Karpas-422 (cell line): ENCODE measurements at regions not wholly inside any gene's neighbourhood (a gene's known extent, or its start where the extent isn't known, plus 50 kb on each side); places are given as distances from the start of the nearest gene placed in this dataset.

ENCODE experiments used
- DNase-seq: peaks from one replicate; pipeline ENCODE4 v3.0.0-alpha.2; 2015
- H2AFZ ChIP-seq: fragments of 200-600 bp; sonication (generic); 2 replicates; pipeline ENCODE4 v1.6.1; 2014; ENCODE audit warnings: antibody characterized with exemption, low read length, mixed read lengths
- H3K27ac ChIP-seq: fragments of 200-600 bp; sonication (generic); 2 replicates; pipeline ENCODE4 v1.5.1; 2014; ENCODE audit warnings: mild to moderate bottlenecking, low read length, moderate library complexity
- H3K27me3 ChIP-seq: fragments of 200-600 bp; sonication (generic); 2 replicates; pipeline ENCODE4 v1.6.1; 2014; ENCODE audit warnings: low read length, mixed read lengths
- H3K36me3 ChIP-seq: fragments of 200-600 bp; sonication (generic); 2 replicates; pipeline ENCODE4 v1.6.1; 2014; ENCODE audit warnings: low read length, mixed read lengths; ENCODE audit not compliant: insufficient read depth
- H3K4me1 ChIP-seq: fragments of 200-600 bp; sonication (generic); 2 replicates; pipeline ENCODE4 v1.6.1; 2014; ENCODE audit warnings: mild to moderate bottlenecking, low read length, mixed read lengths
- H3K4me2 ChIP-seq: fragments of 200-600 bp; sonication (generic); 2 replicates; pipeline ENCODE4 v1.6.1; 2014; ENCODE audit warnings: low read length, low read depth, mild to moderate bottlenecking; ENCODE audit not compliant: poor library complexity, severe bottlenecking
- H3K4me3 ChIP-seq: fragments of 200-600 bp; sonication (generic); 2 replicates; pipeline ENCODE4 v1.5.1; 2014; ENCODE audit warnings: mild to moderate bottlenecking, antibody characterized with exemption, low read length, mixed read lengths
- H3K79me2 ChIP-seq: fragments of 200-600 bp; sonication (generic); 2 replicates; pipeline ENCODE4 v1.6.1; 2014; ENCODE audit warnings: mild to moderate bottlenecking, low read length, mixed read lengths
- H3K9ac ChIP-seq: fragments of 200-600 bp; sonication (generic); 2 replicates; pipeline ENCODE4 v1.6.0; 2014; ENCODE audit warnings: low read length
- H3K9me2 ChIP-seq: fragments of 200-600 bp; sonication (generic), shearing (Covaris generic); replicated peaks from 2 replicates; pipeline ENCODE4 v1.6.0; 2014; ENCODE audit warnings: mild to moderate bottlenecking, low read length, moderate library complexity; ENCODE audit not compliant: insufficient read depth
- H3K9me3 ChIP-seq: fragments of 300-700, 200-600 bp; sonication (generic); 2 replicates; pipeline ENCODE4 v1.6.1; 2014; ENCODE audit warnings: low read length, mixed read lengths
- H4K20me1 ChIP-seq: fragments of 200-600 bp; sonication (generic); 2 replicates; pipeline ENCODE4 v1.6.1; 2014; ENCODE audit warnings: mild to moderate bottlenecking, antibody characterized with exemption, low read length, low read depth; ENCODE audit not compliant: insufficient read depth

- Histone ChIP-seq H3K4me3 (no peak overlapping the region), H3K27ac (no peak overlapping the region), H3K79me2 (no peaks in the 10 kb centered on the region), H3K9me3 (peaks cover 3% of the 10 kb centered on the region; the same call in 1 of the 2 replicates), H3K4me1 (no peaks in the 10 kb centered on the region), H3K36me3 (no peaks in the 10 kb centered on the region), H3K9me2 (no peaks in the 10 kb centered on the region), H3K9ac (no peak overlapping the region), H3K27me3 (no peaks in the 10 kb centered on the region), H3K4me2 (no peak overlapping the region), H2AFZ (no peak overlapping the region), H4K20me1 (no peaks in the 10 kb centered on the region)
- no peak for DNase-seq
These were observed 317.5 kb downstream of the PCDH7 start for GRCh38 chr4:31037703-31038102.

- no peaks in the 10 kb centered on the region for H3K36me3 ChIP-seq
- H4K20me1 ChIP-seq: no peaks in the 10 kb centered on the region
- no peaks in the 10 kb centered on the region for H3K79me2 ChIP-seq
- H3K4me1 ChIP-seq: no peaks in the 10 kb centered on the region
- H3K4me2 ChIP-seq: no peak overlapping the region
- no peak overlapping the region for H3K9ac ChIP-seq
- H3K9me3 ChIP-seq: peaks cover 3% of the 10 kb centered on the region; the same call in 1 of the 2 replicates
- no peaks in the 10 kb centered on the region for H3K9me2 ChIP-seq
- H3K4me3 ChIP-seq: no peak overlapping the region
- H2AFZ ChIP-seq: no peak overlapping the region
- no peak for DNase-seq
- no peaks in the 10 kb centered on the region for H3K27me3 ChIP-seq
- H3K27ac ChIP-seq: no peak overlapping the region
These were observed 319.2 kb downstream of the PCDH7 start for GRCh38 chr4:31039382-31039781.

- no peak overlapping the region for H3K4me3 ChIP-seq
- H4K20me1 ChIP-seq: no peaks in the 10 kb centered on the region
- H3K9me2 ChIP-seq: no peaks in the 10 kb centered on the region
- no peak overlapping the region for H2AFZ ChIP-seq
- no peaks in the 10 kb centered on the region for H3K27me3 ChIP-seq
- H3K79me2 ChIP-seq: no peaks in the 10 kb centered on the region
- DNase-seq: no peak
- H3K36me3 ChIP-seq: no peaks in the 10 kb centered on the region
- no peak overlapping the region for H3K9ac ChIP-seq
- H3K4me1 ChIP-seq: no peaks in the 10 kb centered on the region
- 0 out of 2 replicates have a peak, but pooled peaks cover 3% of the 10 kb centered on the region for H3K9me3 ChIP-seq
- H3K27ac ChIP-seq: no peak overlapping the region
- H3K4me2 ChIP-seq: no peak overlapping the region
These were observed 319.9 kb downstream of the PCDH7 start for GRCh38 chr4:31040106-31040505.

GRCh38 chr4:31041385-31041784, 321.2 kb downstream of the PCDH7 start:
- H3K36me3 ChIP-seq: no peaks in the 10 kb centered on the region
- no peak overlapping the region for H2AFZ ChIP-seq
- no peaks in the 10 kb centered on the region for H3K9me2 ChIP-seq
- 0 out of 2 replicates have a peak, but pooled peaks cover 3% of the 10 kb centered on the region for H3K9me3 ChIP-seq
- H3K4me1 ChIP-seq: no peaks in the 10 kb centered on the region
- no peak overlapping the region for H3K4me2 ChIP-seq
- no peaks in the 10 kb centered on the region for H3K79me2 ChIP-seq
- no peak overlapping the region for H3K9ac ChIP-seq
- no peaks in the 10 kb centered on the region for H3K27me3 ChIP-seq
- no peak for DNase-seq
- H3K4me3 ChIP-seq: no peak overlapping the region
- no peak overlapping the region for H3K27ac ChIP-seq
- no peaks in the 10 kb centered on the region for H4K20me1 ChIP-seq

GRCh38 chr4:31041853-31042252, 321.7 kb downstream of the PCDH7 start:
- H4K20me1 ChIP-seq: no peaks in the 10 kb centered on the region
- H2AFZ ChIP-seq: no peak overlapping the region
- no peak overlapping the region for H3K9ac ChIP-seq
- no peak for DNase-seq
- H3K9me2 ChIP-seq: no peaks in the 10 kb centered on the region
- H3K27ac ChIP-seq: no peak overlapping the region
- H3K4me1 ChIP-seq: no peaks in the 10 kb centered on the region
- H3K9me3 ChIP-seq: 0 out of 2 replicates have a peak, but pooled peaks cover 3% of the 10 kb centered on the region
- no peaks in the 10 kb centered on the region for H3K27me3 ChIP-seq
- H3K36me3 ChIP-seq: no peaks in the 10 kb centered on the region
- no peaks in the 10 kb centered on the region for H3K79me2 ChIP-seq
- no peak overlapping the region for H3K4me3 ChIP-seq
- H3K4me2 ChIP-seq: no peak overlapping the region

- Histone ChIP-seq H3K4me1 (no peaks in the 10 kb centered on the region), H3K4me3 (no peak overlapping the region), H3K9ac (no peak overlapping the region), H3K9me2 (no peaks in the 10 kb centered on the region), H3K79me2 (no peaks in the 10 kb centered on the region), H2AFZ (no peak overlapping the region), H3K36me3 (no peaks in the 10 kb centered on the region), H3K27me3 (no peaks in the 10 kb centered on the region), H3K9me3 (no peaks in the 10 kb centered on the region), H3K27ac (no peak overlapping the region), H3K4me2 (no peak overlapping the region), H4K20me1 (no peaks in the 10 kb centered on the region)
- DNase-seq: no peak
These were observed 323.4 kb downstream of the PCDH7 start for GRCh38 chr4:31043382-31044062.

- Histone ChIP-seq H3K27me3 (no peaks in the 10 kb centered on the region), H3K79me2 (no peaks in the 10 kb centered on the region), H3K9me2 (no peaks in the 10 kb centered on the region), H3K36me3 (no peaks in the 10 kb centered on the region), H3K4me3 (no peak overlapping the region), H3K9me3 (no peaks in the 10 kb centered on the region; the same call in 1 of the 2 replicates), H2AFZ (no peak overlapping the region), H4K20me1 (no peaks in the 10 kb centered on the region), H3K27ac (no peak overlapping the region), H3K4me2 (no peak overlapping the region), H3K4me1 (no peaks in the 10 kb centered on the region), H3K9ac (no peak overlapping the region)
- no peak for DNase-seq
These were observed 325.0 kb downstream of the PCDH7 start for GRCh38 chr4:31045151-31045550.

- Histone ChIP-seq H3K27me3 (no peaks in the 10 kb centered on the region), H3K9me2 (no peaks in the 10 kb centered on the region), H3K4me1 (no peaks in the 10 kb centered on the region), H3K27ac (no peak overlapping the region), H3K36me3 (no peaks in the 10 kb centered on the region), H2AFZ (no peak overlapping the region), H3K4me2 (no peak overlapping the region), H3K9ac (no peak overlapping the region), H3K4me3 (no peak overlapping the region), H4K20me1 (no peaks in the 10 kb centered on the region), H3K79me2 (no peaks in the 10 kb centered on the region), H3K9me3 (no peaks in the 10 kb centered on the region; the same call in 1 of the 2 replicates)
- DNase-seq: peak; percentile 55
These were observed 325.7 kb downstream of the PCDH7 start for GRCh38 chr4:31045724-31046318.
